GOT3 (cell line): ENCODE measurements at regions not wholly inside any gene's neighbourhood (a gene's known extent, or its start where the extent isn't known, plus 50 kb on each side); places are given as distances from the start of the nearest gene placed in this dataset.

Experiments used
- DNase-seq: peaks from one replicate; lab custom pipeline; 2025; ENCODE audit warnings: mixed read lengths; lab: John Stamatoyannopoulos, UW

- no peak for DNase-seq
Observed at GRCh38 chr2:111219285-111219684, 98.6 kb downstream of the BCL2L11 start.

- no peak for DNase-seq
Observed at GRCh38 chr2:111219734-111220505, 99.2 kb downstream of the BCL2L11 start.

- DNase-seq = no peak
Observed at GRCh38 chr2:111220962-111221361, 100.2 kb downstream of the BCL2L11 start.

- DNase-seq = no peak
Observed at GRCh38 chr2:111221701-111222100, 101.0 kb downstream of the BCL2L11 start.

GRCh38 chr2:111222204-111222866 is 101.6 kb downstream of the BCL2L11 start:
- no peak for DNase-seq

GRCh38 chr2:111225856-111226255 is 105.1 kb downstream of the BCL2L11 start:
- DNase-seq = no peak

- no peak for DNase-seq
Observed at GRCh38 chr2:111226876-111227700, 106.4 kb downstream of the BCL2L11 start.

- no peak for DNase-seq
Observed at GRCh38 chr2:111227716-111228141, 107.0 kb downstream of the BCL2L11 start.

- DNase-seq = no peak
Observed at GRCh38 chr2:111231532-111232252, 111.0 kb downstream of the BCL2L11 start.

GRCh38 chr2:111235192-111236015 is 114.7 kb downstream of the BCL2L11 start:
- DNase-seq = no peak

- DNase-seq = no peak
Observed at GRCh38 chr2:111236025-111236424, 115.3 kb downstream of the BCL2L11 start.

GRCh38 chr2:111238296-111238695 is 117.6 kb downstream of the BCL2L11 start:
- no peak for DNase-seq

- no peak for DNase-seq
Observed at GRCh38 chr2:111239107-111239506, 118.4 kb downstream of the BCL2L11 start.

GRCh38 chr2:111239581-111240249 is 119.0 kb downstream of the BCL2L11 start:
- no peak for DNase-seq

- DNase-seq = no peak
Observed at GRCh38 chr2:111243295-111243694, 122.6 kb downstream of the BCL2L11 start.

- DNase-seq = no peak
Observed at GRCh38 chr2:111244864-111245263, 124.2 kb downstream of the BCL2L11 start.

GRCh38 chr2:111246620-111247061 is 125.9 kb downstream of the BCL2L11 start:
- no peak for DNase-seq

- no peak for DNase-seq
Observed at GRCh38 chr2:111247491-111247890, 126.8 kb downstream of the BCL2L11 start.

- DNase-seq = no peak
Observed at GRCh38 chr2:111249806-111250205, 129.1 kb downstream of the BCL2L11 start.

GRCh38 chr2:111250448-111251030 is 129.8 kb downstream of the BCL2L11 start:
- DNase-seq = no peak
